Esophagus muscularis mucosa (tissue), 3 donors: ENCODE measurements at regions not wholly inside any gene's neighbourhood (a gene's known extent, or its start where the extent isn't known, plus 50 kb on each side); places are given as distances from the start of the nearest gene placed in this dataset.
"Not testable (repeated sequence)": the region's sequence is repeated elsewhere in the genome, so short reads cannot be mapped to it uniquely, and the experiment has no call there.

Source experiments
- POLR2AphosphoS5 ChIP-seq, 2 donors: sonication (generic); formaldehyde crosslinking; IDR thresholded peaks; one replicate each; pipeline ENCODE4 v1.6.1; 2017; ENCODE audit warnings: antibody characterized with exemption in 2 of 2
- TF ChIP-seq, protein P1 (sequence below), 3 experiments: fragments of 200-600 bp in 2 of 3; fragments of 450-650 bp in 1 of 3; sonication (generic) in 2 of 3; IDR thresholded peaks; one replicate each; pipeline ENCODE4 v1.5.1; 2017 to 2019; ENCODE audit warnings: antibody characterized with exemption in 3 of 3, mild to moderate bottlenecking in 2 of 3, moderate library complexity in 1 of 3

DNA sequence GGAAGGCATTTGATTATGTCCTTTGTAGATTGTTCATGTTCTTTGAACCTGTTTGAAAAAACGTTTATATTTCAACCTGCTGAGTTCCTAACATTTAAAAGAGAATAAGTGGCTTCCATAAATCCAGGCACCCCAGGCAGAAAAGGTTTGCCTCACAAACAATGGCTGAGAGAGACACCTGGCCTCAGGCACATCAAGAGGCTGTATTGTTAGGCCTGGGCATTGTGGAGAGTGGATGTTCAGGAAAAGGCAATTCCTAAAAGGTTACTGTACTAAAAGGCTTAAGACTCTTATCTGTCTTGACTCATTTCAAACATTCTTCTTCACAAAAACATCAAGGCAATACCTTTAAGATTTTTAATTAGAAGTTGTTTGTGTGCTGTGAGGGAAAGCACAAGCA, 811.7 kb downstream of the PRIM2 start:
- TF ChIP-seq, protein P1, sequence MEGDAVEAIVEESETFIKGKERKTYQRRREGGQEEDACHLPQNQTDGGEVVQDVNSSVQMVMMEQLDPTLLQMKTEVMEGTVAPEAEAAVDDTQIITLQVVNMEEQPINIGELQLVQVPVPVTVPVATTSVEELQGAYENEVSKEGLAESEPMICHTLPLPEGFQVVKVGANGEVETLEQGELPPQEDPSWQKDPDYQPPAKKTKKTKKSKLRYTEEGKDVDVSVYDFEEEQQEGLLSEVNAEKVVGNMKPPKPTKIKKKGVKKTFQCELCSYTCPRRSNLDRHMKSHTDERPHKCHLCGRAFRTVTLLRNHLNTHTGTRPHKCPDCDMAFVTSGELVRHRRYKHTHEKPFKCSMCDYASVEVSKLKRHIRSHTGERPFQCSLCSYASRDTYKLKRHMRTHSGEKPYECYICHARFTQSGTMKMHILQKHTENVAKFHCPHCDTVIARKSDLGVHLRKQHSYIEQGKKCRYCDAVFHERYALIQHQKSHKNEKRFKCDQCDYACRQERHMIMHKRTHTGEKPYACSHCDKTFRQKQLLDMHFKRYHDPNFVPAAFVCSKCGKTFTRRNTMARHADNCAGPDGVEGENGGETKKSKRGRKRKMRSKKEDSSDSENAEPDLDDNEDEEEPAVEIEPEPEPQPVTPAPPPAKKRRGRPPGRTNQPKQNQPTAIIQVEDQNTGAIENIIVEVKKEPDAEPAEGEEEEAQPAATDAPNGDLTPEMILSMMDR (IDR thresholded peaks at IDR 0.05): not testable (repeated sequence)
- not testable (repeated sequence) for TF ChIP-seq POLR2AphosphoS5 (IDR thresholded peaks at IDR 0.05)
